ENCODE measurements at regions not wholly inside any gene's neighbourhood (a gene's known extent, or its start where the extent isn't known, plus 50 kb on each side); places are given as distances from the start of the nearest gene placed in this dataset.
"Not testable (repeated sequence)": the region's sequence is repeated elsewhere in the genome, so short reads cannot be mapped to it uniquely, and the experiment has no call there.

DNA sequence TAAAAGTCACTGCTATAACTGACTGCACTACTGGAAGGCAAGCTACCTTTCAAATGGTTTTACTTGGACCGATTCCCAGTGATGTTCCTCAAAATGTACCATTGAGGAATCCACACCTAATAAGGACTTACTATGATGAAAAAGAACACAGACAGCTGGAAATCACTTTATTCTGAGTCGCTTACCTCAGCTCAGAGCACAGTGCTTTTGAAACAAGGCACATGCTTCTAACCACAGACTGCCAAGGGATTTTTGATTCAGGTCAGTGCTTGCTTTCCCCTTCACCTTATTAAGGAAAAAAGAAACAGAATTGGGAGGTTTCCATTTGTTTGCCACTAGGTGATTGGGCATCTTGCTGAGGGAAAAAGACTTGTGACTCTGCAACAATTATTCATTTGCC lies 707.5 kb upstream of the FSHR start:
- POLR2A ChIA-PET = no interaction called here
- CTCF ChIA-PET = no interaction called here

DNA sequence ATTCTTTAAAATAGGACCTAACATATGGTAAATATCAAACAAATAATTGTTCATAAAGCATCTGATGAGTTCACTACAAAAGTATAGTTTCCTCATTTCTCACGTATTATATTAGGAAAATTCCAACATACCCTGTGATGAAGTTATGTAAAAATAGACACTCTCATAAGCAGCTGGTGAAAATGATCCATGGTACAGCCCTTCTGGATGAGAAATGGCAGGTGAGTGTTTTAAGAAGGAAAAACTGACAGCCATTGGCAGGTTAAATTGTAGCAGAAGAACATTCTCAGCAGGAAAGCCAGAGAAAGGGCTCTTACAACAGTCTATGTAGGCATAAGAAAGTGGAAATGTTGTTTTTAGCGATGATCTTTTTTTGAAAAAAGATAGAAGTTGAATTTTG lies 706.5 kb upstream of the FSHR start:
- CTCF ChIA-PET = no interaction called here
- POLR2A ChIA-PET = no interaction called here

DNA sequence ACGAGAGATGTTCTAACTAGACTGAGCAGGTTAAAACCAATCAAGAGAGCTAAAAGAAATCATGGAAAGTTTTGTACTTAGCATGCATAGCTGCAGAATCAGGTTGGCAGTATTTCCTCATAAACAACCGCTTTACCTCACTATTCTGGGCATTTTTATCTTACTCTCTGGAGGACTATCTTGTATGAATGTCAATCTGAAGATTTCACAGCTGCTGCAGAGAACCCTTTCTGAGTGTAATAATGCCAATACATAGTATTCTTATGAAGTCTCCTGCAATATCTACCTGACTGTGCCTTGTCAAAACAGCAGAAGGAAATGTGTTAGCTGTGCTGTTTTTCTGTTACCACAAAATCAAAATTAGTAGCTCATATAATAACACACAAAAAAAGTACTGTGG lies 705.9 kb upstream of the FSHR start:
- ChIA-PET POLR2A (no interaction called here), CTCF (no interaction called here)

DNA sequence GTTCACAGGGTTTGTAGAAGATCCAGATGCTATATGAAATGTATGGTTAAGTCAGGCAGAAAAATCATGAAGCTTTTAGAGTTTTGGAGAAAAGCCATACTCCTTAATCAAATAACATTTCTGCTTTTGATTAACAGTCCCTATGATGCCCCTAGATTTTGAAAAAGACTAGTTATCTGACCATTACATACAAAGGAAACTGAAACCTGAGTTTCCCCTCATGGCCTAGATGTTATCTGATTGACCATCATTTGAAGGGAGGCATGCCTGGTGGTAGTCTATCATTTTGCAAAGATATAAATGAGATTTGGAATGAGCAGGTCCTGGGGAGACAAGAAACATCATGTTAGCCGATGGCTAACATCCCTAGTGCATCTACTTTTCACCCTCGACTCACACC lies 704.3 kb upstream of the FSHR start:
- CTCF ChIA-PET = no interaction called here
- POLR2A ChIA-PET = no interaction called here

DNA sequence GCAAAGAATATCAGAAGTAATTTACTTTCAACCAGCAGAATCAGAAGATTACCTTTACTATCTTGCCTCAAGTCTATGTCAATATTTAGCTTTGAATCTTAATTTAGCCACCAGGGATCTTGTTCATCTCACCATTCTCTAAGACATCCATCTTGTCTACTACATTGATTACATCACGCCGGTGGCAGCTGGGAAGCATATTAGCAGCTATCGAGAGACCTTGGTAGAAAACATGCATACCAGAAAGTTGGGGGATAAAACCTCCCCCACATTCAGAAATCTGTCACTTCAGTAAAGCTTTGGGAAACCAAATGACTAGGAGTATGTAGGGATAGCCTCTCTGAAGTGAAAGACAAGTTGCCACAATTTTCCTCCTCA lies 703.8 kb upstream of the FSHR start:
- ChIA-PET POLR2A (no interaction called here), CTCF (no interaction called here)

DNA sequence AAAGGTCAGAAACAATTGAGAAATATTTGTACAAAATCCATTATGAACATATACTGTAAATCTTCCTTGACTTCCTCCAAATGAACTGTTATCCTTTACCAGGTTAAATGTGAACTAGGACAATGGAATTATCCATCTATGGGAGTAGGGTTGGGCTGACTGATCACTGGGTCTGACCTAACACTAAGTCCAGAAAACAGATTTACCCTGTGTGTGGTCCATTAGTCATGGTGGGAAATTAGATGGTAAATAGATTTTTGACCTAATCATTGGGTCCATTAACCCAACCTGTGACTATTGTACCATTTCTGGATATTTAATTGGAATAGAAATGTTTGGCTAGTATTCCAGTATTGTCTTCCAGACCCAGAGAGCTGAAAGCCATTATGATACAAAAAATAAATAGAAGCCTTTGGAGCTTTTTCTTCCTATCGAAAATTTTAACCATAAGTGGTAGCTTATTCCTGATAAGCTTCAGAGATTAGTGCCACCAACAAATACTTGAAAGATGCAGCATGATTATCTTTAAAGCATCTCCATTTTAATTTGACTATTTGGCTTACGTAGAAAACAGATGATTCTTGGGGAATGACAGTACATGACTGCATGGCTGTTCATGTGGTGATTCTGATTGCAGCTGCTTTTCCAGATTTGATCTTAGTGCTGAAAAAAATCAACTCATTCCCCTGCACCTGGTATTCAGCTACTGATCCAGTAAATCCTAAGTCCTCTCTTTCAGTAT lies 703.2 kb upstream of the FSHR start:
- CTCF ChIA-PET = no interaction called here
- POLR2A ChIA-PET = no interaction called here

DNA sequence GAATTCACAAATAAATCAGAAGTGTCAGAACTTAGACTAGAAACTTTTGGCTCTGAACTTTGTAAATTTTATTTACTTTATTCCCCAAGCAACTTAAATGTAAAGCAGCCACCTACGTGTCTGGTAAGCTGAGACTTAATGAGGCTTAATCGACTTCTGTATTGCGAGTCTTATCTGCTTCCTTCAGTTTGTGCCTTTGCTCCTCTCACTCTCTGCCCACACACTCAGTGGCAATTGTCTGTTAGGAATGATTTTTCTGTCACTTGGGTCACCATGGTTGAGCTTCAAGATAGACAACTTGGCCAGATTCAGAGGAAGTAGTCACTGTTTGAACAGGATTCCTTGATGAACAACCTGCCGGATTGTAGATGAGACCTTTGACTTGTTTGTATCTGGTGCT lies 691.4 kb upstream of the FSHR start:
- ChIA-PET POLR2A (no interaction called here), CTCF (no interaction called here)

DNA sequence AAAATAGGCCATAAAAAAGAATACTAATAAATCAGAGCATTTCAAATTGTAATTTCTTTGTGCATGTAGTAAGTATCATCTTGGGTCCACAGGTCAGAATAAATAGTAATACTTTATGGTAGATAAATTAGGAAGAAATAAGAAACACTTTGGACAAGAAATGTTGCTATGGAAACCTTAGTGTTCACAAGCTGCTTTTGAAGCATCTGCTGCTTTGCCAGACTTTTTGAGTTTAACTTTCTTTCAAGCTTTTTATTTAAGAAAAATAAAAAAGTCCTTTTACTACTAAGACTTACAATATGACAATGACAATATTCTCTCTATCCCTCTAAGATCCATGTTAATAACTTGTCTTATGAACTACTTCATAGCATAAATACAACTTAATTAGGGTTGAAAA lies 690.7 kb upstream of the FSHR start:
- ChIA-PET CTCF (no interaction called here), POLR2A (no interaction called here)

DNA sequence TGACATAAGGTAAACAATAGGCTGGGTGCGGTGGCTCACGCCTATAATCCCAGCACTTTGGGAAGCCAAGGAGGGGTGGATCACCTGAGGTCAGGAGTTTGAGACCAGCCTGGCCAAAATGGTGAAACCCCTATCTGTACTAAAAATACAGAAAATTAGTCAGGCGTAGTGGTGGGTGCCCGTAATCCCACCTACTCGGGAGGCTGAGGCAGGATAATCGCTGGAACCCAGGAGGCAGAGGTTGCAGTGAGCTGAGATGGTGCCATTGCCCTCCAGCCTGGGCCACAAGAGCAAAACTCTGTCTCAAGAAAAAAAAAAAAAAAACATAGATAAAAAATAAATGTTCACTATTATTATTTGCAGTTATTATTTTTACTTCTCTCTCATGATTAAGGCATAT lies 689.8 kb upstream of the FSHR start:
- CTCF ChIA-PET, POLR2A ChIA-PET: not testable (repeated sequence)

DNA sequence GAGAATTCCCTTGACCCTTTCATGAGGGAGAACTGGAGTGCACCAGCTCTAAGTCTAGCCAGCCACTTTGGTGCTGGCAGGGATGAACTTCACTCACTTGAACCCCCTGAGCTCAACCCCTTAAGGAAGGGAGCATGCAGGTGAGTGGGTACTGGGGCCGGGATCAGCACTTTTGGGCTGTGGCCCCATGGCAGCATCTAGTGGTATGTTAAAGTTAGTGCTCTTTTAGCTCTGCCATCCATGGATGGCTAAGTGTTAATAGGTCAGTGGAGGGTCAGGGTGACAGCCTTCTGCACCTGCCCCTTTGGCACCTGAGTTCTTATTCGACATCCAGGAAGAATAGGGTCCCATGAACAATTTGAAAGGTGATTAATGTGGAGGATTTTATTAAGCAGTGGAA lies 689.0 kb upstream of the FSHR start:
- CTCF ChIA-PET = no interaction called here
- POLR2A ChIA-PET = no interaction called here

DNA sequence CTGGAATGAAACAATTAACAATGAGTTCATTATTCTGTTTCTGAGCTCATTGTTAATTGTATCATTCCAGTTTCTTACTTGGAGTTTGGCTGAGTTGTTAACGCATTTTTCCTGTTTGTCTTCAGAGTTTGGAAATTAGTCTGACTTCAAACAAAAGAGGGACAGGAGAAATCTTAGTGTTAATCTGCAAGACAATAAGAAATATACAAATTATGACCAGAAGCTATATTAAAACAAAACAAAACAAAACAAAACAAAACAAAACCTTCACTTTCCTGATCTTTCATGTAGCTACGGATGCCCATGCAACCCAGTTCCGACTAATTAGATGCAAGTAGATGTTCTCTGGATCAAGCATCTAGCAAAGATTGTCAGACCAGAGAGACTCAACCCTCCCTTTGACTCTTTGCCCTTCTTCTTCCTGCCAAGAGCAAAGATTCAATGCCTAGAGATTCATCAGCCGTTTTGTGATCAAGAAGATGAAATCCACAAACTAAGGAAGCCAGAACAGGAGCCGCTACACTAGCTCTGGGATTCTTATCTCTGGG lies 686.2 kb upstream of the FSHR start:
- POLR2A ChIA-PET = no interaction called here
- CTCF ChIA-PET = no interaction called here

DNA sequence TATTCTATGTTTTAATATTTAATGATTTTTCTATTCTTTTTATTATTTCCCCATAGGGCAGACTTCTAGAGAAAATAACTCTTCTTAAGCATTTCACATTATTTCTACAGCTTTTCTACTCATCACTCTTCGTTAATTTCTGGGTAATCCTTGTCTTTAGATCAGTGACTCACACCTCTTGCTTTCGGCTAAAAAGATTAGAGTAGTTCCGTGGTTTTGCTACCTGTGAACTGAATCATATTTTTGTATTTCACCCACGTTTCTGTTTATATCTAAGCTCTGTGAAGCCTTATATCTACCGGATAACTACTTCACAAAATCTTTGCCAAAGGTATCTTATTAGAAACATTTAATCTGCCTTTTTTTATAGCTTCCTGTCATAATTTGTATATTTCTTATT lies 685.5 kb upstream of the FSHR start:
- POLR2A ChIA-PET = no interaction called here

DNA sequence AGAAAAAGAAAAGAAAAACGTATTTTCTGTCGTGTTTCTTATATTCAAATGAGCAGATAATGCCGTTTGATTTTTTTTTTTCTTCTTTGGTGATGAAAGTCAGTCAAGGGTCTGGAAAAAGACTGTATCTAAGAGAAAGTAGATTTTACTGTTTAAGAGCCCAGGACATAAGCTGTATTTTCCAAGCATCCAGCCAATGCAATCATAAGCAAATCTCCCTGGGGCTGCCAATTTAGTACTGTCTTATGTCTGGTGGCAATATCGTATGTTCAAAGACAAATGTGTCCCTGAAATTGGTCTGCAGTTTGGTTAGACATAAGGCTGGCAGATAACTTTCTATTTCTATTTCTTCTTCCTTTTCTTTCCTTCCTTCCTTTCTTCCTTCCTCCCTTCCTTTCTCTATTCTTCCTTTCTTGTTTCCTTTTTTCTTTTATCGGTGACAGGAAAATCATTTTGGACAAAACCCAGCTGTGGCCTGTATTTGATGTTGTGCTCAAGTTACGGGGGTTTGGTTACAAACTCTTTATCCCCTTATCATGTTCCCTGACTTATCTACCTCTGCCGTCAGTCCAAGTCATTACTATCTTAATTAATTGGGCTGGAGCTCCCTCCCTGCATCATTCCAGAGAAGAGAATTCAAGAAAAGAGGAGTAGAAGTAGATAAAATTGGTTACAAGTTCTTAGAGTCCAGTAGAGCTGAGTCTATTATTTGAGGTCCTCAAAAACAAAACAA lies 683.4 kb upstream of the FSHR start:
- ChIA-PET CTCF (no interaction called here), POLR2A (no interaction called here)

More for the DNA sequence above, 685.5 kb upstream of the FSHR start:
- CTCF ChIA-PET = no interaction called here

DNA sequence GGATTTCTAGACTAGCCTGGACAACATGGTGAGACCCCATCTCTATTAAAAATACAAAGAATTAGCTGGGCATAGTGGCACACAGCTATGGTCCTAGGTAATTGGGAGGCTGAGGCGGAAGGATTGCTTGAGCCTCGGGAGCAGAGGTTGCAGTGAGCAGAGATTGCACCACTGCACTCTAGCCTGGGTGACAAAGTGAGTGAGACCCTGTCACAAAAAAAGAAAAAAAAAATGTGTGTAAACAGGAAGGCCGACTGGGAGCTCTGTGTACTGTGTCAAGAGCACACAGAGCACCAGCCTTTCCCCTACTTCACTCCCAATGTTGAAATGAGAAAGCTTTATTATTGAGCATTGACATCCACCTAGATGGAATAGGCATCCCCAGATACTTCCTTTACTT lies 681.7 kb upstream of the FSHR start:
- ChIA-PET CTCF (no interaction called here), POLR2A (no interaction called here)

DNA sequence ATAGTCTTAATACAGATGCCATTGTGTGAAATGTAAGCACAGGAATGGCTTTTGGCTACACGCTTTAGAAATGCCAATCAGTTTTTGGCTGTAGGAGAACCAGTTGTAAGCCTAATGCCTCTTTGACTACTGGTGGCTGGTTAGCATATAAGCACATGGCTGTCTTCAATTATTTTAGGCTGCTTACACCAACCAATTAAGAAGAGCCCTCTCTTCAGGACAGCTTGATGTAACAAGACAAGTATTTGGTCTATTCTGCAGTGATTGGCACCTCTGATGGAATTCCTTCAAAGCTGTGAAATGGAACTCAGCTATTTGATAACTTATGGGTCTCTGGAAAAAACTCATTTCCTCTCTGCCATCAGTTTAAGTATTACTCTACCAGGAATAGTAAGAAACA lies 680.1 kb upstream of the FSHR start:
- CTCF ChIA-PET = no interaction called here

DNA sequence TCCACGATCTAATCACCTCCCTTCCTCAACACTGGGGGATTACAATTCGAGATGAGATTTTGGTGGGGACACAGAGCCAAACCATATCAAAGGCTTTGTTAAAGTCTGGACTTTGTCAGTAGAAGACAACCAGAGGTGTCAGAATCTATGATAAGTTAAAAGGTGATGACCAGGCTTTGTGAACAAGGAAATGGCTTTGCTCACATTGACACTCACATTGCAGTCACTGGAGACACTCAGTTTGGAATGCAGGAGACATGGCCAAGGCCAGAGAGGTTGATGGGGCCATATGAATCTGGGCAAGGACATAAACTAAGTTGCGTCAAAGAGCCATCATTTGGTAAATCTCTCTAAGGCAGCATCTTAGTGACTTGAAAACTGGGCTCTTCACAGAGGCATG lies 678.2 kb upstream of the FSHR start:
- CTCF ChIA-PET = no interaction called here
- POLR2A ChIA-PET = no interaction called here

More for the DNA sequence above, 680.1 kb upstream of the FSHR start:
- POLR2A ChIA-PET = no interaction called here

DNA sequence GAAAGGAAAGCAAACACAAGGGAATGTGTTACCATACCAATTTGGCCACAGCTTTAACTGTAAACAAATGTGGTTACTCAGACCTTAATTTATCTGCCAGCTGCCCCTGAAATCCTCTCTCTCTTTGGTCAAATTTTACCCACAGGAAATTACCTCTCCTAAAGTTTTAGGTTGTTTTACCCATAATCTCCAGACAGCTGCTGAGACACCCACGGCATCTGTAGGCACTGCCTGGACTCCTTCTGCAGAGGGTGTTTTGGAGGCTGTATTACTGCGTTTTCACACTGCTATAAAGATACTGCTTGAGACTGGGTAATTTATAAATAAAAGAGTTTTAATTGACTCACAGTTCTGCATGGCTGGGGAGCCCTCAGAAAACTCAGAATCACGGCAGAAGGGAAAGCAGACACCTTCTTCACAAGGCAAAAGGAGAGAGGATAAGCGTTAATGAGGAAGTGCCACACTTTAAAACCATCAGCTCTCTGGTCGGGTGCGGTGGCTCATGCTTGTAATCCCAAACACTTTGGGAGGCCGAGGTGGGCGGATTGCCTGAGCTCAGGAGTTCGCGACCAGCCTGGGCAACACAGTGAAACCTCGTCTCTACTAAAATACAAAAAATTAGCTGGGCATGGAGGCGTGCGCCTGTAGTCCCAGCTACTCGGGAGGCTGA lies 677.5 kb upstream of the FSHR start:
- POLR2A ChIA-PET = no interaction called here

DNA sequence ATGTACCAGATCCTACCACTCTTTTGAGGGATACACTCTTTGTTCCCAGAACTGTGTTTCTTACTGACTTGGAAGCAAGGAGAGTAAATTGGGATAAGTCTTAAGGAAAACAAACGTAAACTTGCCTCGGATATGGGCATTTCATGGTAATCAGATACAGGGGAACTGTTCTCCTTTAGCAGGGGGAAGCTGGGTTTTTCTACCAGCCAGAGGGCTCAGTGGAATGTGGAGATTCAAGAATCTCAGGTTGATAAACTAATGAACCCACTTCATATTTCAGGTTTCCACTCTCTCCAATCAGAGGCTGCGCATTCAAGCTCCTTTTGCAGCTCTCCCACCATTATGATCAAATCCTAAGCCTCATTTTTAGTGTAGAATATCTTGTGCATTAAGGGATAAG lies 676.5 kb upstream of the FSHR start:
- ChIA-PET CTCF (no interaction called here), POLR2A (no interaction called here)

More for the DNA sequence above, 677.5 kb upstream of the FSHR start:
- CTCF ChIA-PET = no interaction called here

DNA sequence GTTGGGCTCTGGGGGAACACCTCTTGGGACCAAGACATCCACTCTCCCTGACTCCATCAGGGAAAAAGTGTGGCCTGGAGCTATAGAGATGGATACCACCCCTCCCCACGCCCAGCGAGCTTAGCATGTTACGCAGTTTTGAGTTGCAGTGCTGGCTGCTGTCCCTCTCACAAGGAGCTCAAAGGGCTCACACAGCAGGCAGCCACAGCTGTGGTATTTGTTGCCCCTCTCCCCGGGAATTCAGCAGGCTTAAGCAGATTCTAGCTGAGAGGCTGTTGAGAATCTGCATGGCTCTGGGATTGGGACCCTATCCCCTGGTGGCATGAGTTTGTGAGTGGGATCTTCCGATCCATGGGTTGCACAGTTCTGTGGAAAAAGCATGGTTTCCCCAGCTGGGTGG lies 673.1 kb upstream of the FSHR start:
- POLR2A ChIA-PET = no interaction called here
- CTCF ChIA-PET = no interaction called here

DNA sequence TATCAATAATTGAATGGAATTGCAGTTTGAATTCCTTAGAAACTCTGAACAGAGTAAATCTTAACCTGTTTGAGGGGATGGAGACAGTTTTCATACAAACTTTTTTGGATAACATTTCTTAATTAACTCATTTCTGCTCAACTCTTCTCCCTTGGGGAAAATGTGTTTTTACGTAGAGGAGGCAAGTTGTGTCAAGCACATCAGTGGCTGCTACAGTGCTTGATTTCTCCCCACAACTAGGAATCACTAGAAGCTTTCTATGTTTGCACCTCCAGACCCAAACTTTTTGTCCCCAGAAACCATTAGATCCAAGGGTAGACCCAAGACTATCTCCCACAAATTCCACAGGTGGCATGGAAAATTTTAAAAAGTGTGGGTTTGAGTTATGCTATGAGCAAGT lies 658.9 kb upstream of the FSHR start:
- CTCF ChIA-PET = no interaction called here
- POLR2A ChIA-PET = no interaction called here

DNA sequence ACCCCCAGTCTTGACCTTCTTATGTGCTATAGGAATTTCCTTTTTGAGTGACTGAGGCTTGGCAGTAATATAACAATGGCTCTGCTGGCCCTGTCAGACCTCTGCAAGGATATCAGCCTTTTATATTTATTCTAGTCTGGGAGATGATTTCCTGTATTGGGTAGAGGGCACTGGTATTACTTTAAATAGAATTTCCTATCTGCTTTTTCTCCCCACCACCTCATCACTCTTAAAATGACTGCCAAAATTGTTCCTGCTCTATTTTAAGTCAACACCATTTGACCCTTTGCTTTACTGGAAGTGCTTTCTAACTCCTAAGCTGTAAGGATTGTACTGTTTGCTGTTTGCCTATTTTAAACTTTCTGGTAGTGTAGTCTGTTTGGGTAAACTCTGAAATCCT lies 658.4 kb upstream of the FSHR start:
- ChIA-PET CTCF (no interaction called here), POLR2A (no interaction called here)

DNA sequence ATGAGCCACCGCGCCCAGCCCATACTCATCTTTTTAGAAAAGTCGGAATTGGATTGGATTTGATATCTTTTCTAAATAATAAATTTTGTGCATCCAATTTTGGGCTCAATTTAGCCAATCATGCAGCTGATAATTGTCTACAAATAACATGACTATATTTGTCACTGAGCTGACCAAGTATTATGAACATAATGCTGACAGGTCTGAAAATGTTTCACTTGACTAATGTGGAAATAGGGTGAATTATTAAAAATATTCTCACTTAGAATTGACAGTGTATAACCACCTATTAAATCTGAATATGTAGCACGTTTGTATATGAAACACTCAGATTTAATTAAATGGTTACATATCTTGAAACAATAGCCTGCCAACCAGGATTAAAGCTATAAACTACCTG lies 657.2 kb upstream of the FSHR start:
- ChIA-PET POLR2A (no interaction called here), CTCF (no interaction called here)

All from activated CD8-positive, alpha-beta memory T cell treated with anti-CD3 and anti-CD28 coated beads for 36 hours (primary cell).